ENCODE measurements at regions not wholly inside any gene's neighbourhood (a gene's known extent, or its start where the extent isn't known, plus 50 kb on each side); places are given as distances from the start of the nearest gene placed in this dataset.
A peak's percentile ranks its signal among the peaks of the same experiment; 100 is the strongest.

- no peak for TF ChIP-seq CBFB (IDR thresholded peaks at IDR 0.05; ENCODE audit: low read depth)
- no peak for TF ChIP-seq HDAC2 (IDR thresholded peaks at IDR 0.05)
- no peak for TF ChIP-seq SRF (IDR thresholded peaks at IDR 0.05; ENCODE audit: low read depth in 2 of 2, low read length in 2 of 2)
- TF ChIP-seq SP1 (IDR thresholded peaks at IDR 0.05; ENCODE audit: low read depth, low read length), result no peak
- no peak for TF ChIP-seq SMAD1 (IDR thresholded peaks at IDR 0.05; ENCODE audit: low read depth, partially characterized antibody)
- TF ChIP-seq TCF12 (IDR thresholded peaks at IDR 0.05; ENCODE audit: low read depth, low read length), result no peak
- TF ChIP-seq NKRF (conservative IDR thresholded peaks at IDR 0.05), result no peak
Observed at GRCh38 chr11:27838674-27839073, 138.4 kb upstream of the BDNF start (continued).

GRCh38 chr11:27837895-27838563, 137.8 kb upstream of the BDNF start:
- WGBS (ENCODE audit: insufficient coverage, insufficient replicate concordance, low lambda C conversion rate, missing lambda C conversion rate), result 0% methylated on average over 1 of the region's 2 CpGs
- SMC1A ChIA-PET (ENCODE audit: uncharacterized antibody, unreplicated experiment), result interaction anchor here (1.2 to 4.0 kb wide), 4 partner anchors 10 to 79 kb away, joined by 3 to 16 read pairs (median 5); no protein-coding TSS in a partner anchor
- DNase-seq (ENCODE audit: low read depth, low spot score) (peak; percentile 47), ATAC-seq (peak; percentile 93), FAIRE-seq (no peak)
- Histone ChIP-seq H3K4me3 (no peak overlapping the region), H4K20me1 (ENCODE audit: control insufficient read depth, insufficient read depth) (no peaks in the 10 kb centered on the region), H3K79me2 (ENCODE audit: control insufficient read depth, insufficient read depth, low read length) (no peaks in the 10 kb centered on the region), H3K4me2 (ENCODE audit: control insufficient read depth, insufficient read depth) (no peak overlapping the region), H3K36me3 (ENCODE audit: control insufficient read depth in 2 of 2, insufficient read depth in 2 of 2, low read length in 1 of 2) (no peaks in the 10 kb centered on the region), H3K9me3 (replicated peaks; ENCODE audit: control insufficient read depth, insufficient read depth, low read length) (peaks cover 2% of the 10 kb centered on the region; the same call in 2 of the 3 replicates), H2AFZ (ENCODE audit: control insufficient read depth, low read depth, low read length) (no peak overlapping the region), H3K27ac (ENCODE audit: control insufficient read depth, insufficient read depth) (no peak overlapping the region), H3K27me3 (replicated peaks in 1 of 2; ENCODE audit: control insufficient read depth in 2 of 2, insufficient read depth in 2 of 2, low read length in 1 of 2) (no peaks in the 10 kb centered on the region), H3K9ac (ENCODE audit: control insufficient read depth, insufficient read depth, low read length) (no peak overlapping the region), H3K4me1 (ENCODE audit: control insufficient read depth, insufficient read depth, low read length) (no peaks in the 10 kb centered on the region)
- CTCF ChIA-PET, result interaction anchor here (0.6 to 2.6 kb wide), 6 partner anchors 9 to 1505 kb away, joined by 3 to 13 read pairs (median 4); partner anchors contain the start of gene KIF18A
- BruUV-seq (replicated peaks), result no TSS peak
- RAD21 ChIA-PET (ENCODE audit: unreplicated experiment), result interaction anchor here (1.2 to 3.1 kb wide), 4 partner anchors 19 to 139 kb away, joined by 3 to 15 read pairs (median 6); no protein-coding TSS in a partner anchor
- POLR2A ChIA-PET, result interaction anchor here (0.6 to 1.2 kb wide), 3 partner anchors 79 to 270 kb away, joined by 3 to 4 read pairs (median 3); partner anchors contain the start of gene KIF18A
- intact Hi-C loops (cut with micrococcal nuclease; ENCODE audit: unreplicated experiment), result loop anchor here (5.0 kb wide), 2 partner anchors 79 to 116 kb away; no protein-coding TSS in a partner anchor
- in situ Hi-C loops (cut with MboI), result no loop called here
- no peak for TF ChIP-seq SPI1 (IDR thresholded peaks at IDR 0.05; ENCODE audit: borderline replicate concordance, insufficient read depth, low read depth, low read length)
- no peak for TF ChIP-seq E2F8 (IDR thresholded peaks at IDR 0.05; ENCODE audit: low read depth, partially characterized antibody)
- no peak for TF ChIP-seq NR2C1 (IDR thresholded peaks at IDR 0.05)
- TF ChIP-seq CTCF (IDR thresholded peaks at IDR 0.05 in 2 of 3, conservative IDR thresholded peaks at IDR 0.05 in 1 of 3; ENCODE audit: control insufficient read depth in 2 of 3, extremely low read depth in 1 of 3, insufficient read depth in 1 of 3, low read depth in 3 of 3, low read length in 3 of 3), result no peak
- no peak for TF ChIP-seq FOS (IDR thresholded peaks at IDR 0.05; ENCODE audit: borderline replicate concordance, extremely low read depth, insufficient read length)
- peak; percentile 80 for TF ChIP-seq RELB (IDR thresholded peaks at IDR 0.05; ENCODE audit: low read depth)
- TF ChIP-seq NBN (IDR thresholded peaks at IDR 0.05), result no peak
